Karpas-422 (cell line): ENCODE measurements at regions not wholly inside any gene's neighbourhood (a gene's known extent, or its start where the extent isn't known, plus 50 kb on each side); places are given as distances from the start of the nearest gene placed in this dataset.

Source experiments
- DNase-seq: peaks from one replicate; pipeline ENCODE4 v3.0.0-alpha.2; 2015
- H2AFZ ChIP-seq: fragments of 200-600 bp; sonication (generic); 2 replicates; pipeline ENCODE4 v1.6.1; 2014; ENCODE audit warnings: antibody characterized with exemption, low read length, mixed read lengths
- H3K27ac ChIP-seq: fragments of 200-600 bp; sonication (generic); 2 replicates; pipeline ENCODE4 v1.5.1; 2014; ENCODE audit warnings: mild to moderate bottlenecking, low read length, moderate library complexity
- H3K27me3 ChIP-seq: fragments of 200-600 bp; sonication (generic); 2 replicates; pipeline ENCODE4 v1.6.1; 2014; ENCODE audit warnings: low read length, mixed read lengths
- H3K36me3 ChIP-seq: fragments of 200-600 bp; sonication (generic); 2 replicates; pipeline ENCODE4 v1.6.1; 2014; ENCODE audit warnings: low read length, mixed read lengths; ENCODE audit not compliant: insufficient read depth
- H3K4me1 ChIP-seq: fragments of 200-600 bp; sonication (generic); 2 replicates; pipeline ENCODE4 v1.6.1; 2014; ENCODE audit warnings: mild to moderate bottlenecking, low read length, mixed read lengths
- H3K4me2 ChIP-seq: fragments of 200-600 bp; sonication (generic); 2 replicates; pipeline ENCODE4 v1.6.1; 2014; ENCODE audit warnings: low read length, low read depth, mild to moderate bottlenecking; ENCODE audit not compliant: poor library complexity, severe bottlenecking
- H3K4me3 ChIP-seq: fragments of 200-600 bp; sonication (generic); 2 replicates; pipeline ENCODE4 v1.5.1; 2014; ENCODE audit warnings: mild to moderate bottlenecking, antibody characterized with exemption, low read length, mixed read lengths
- H3K79me2 ChIP-seq: fragments of 200-600 bp; sonication (generic); 2 replicates; pipeline ENCODE4 v1.6.1; 2014; ENCODE audit warnings: mild to moderate bottlenecking, low read length, mixed read lengths
- H3K9ac ChIP-seq: fragments of 200-600 bp; sonication (generic); 2 replicates; pipeline ENCODE4 v1.6.0; 2014; ENCODE audit warnings: low read length
- H3K9me2 ChIP-seq: fragments of 200-600 bp; sonication (generic), shearing (Covaris generic); replicated peaks from 2 replicates; pipeline ENCODE4 v1.6.0; 2014; ENCODE audit warnings: mild to moderate bottlenecking, low read length, moderate library complexity; ENCODE audit not compliant: insufficient read depth
- H3K9me3 ChIP-seq: fragments of 300-700, 200-600 bp; sonication (generic); 2 replicates; pipeline ENCODE4 v1.6.1; 2014; ENCODE audit warnings: low read length, mixed read lengths
- H4K20me1 ChIP-seq: fragments of 200-600 bp; sonication (generic); 2 replicates; pipeline ENCODE4 v1.6.1; 2014; ENCODE audit warnings: mild to moderate bottlenecking, antibody characterized with exemption, low read length, low read depth; ENCODE audit not compliant: insufficient read depth

GRCh38 chr1:229756666-229757065 is 130.6 kb downstream of the URB2 start:
- Histone ChIP-seq H3K4me1 (no peaks in the 10 kb centered on the region), H3K27me3 (no peaks in the 10 kb centered on the region), H3K9me3 (no peaks in the 10 kb centered on the region), H2AFZ (no peak overlapping the region), H3K9me2 (no peaks in the 10 kb centered on the region), H4K20me1 (no peaks in the 10 kb centered on the region), H3K36me3 (no peaks in the 10 kb centered on the region), H3K79me2 (no peaks in the 10 kb centered on the region), H3K4me3 (no peak overlapping the region), H3K4me2 (no peak overlapping the region), H3K27ac (no peak overlapping the region), H3K9ac (no peak overlapping the region)
- DNase-seq, result no peak

DNA sequence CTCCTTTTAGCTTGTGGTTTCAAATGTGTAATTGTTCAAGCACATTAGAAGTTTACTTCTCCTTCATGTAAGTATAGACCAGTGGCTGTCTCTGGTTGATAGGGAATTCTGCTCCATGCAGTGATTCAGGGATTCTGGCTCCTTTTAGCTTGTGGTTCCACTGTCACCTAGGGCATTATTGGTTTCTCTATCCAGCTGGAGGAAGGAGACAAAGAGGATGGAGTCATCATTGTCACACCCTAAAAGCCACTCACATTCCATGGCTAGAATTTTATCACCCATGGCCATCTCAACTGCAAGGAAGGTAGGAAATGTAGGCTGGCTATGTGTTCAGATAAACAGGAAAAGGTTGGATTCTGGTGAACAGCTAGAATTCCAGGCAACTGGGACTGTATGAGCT is 131.2 kb downstream of the URB2 start:
- no peaks in the 10 kb centered on the region for H3K9me2 ChIP-seq

DNA sequence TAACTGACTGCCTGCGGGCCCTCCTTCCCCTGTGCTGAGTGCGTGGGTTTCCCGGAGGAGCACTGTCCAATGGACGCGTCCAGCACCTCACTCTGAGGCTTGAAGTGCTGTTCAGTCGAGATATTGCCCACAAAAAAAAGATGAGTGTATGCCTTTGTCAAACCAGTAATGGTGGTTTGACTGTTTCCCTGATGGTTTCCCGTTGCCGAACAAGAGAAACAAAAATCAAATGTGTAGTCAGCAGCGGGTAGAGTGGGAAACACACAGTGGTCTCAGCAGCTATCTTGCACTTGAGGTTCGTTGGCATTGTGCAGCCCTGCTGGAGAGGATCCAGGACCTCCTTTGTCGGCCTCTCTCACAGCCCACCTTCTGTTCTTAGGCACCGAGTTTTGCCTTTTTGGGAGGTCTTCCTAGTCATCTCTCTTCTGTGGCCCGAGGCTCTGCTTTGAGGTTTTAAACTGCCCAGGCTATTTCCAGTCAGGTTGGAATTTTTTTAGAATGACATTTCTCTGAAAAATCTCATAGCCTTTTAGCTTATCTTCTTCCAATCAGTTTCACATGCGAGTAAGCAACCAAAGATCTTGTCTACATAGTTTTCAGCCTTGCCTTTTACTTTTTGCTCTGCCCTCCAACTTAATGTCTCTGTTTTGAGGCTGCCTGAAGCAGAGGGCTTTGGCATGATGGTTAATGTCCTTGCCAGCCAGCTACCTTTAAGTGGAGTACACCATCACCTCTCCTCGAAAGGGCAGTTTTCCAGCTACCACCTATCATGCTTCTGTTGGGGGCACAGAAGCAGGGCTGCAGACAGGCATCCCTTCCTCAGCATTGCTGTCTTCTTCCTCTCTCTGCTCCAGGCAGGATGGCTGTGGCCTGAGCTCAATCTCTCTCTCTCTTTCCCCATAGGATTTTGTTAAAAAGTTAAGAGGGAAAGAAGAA is 132.3 kb downstream of the URB2 start:
- Histone ChIP-seq H3K27ac (no peak overlapping the region), H3K9ac (no peak overlapping the region), H3K9me3 (no peaks in the 10 kb centered on the region)

More for the DNA sequence above, 131.2 kb downstream of the URB2 start:
- no peak overlapping the region for H3K27ac ChIP-seq
- H3K4me2 ChIP-seq, result no peak overlapping the region
- H3K9ac ChIP-seq, result no peak overlapping the region
- H3K4me3 ChIP-seq, result no peak overlapping the region
- DNase-seq, result no peak
- no peaks in the 10 kb centered on the region for H3K9me3 ChIP-seq
- no peaks in the 10 kb centered on the region for H4K20me1 ChIP-seq
- H3K36me3 ChIP-seq, result no peaks in the 10 kb centered on the region
- no peaks in the 10 kb centered on the region for H3K79me2 ChIP-seq
- no peaks in the 10 kb centered on the region for H3K27me3 ChIP-seq
- H3K4me1 ChIP-seq, result no peaks in the 10 kb centered on the region
- H2AFZ ChIP-seq, result no peak overlapping the region

GRCh38 chr1:229759037-229759435 is 133.0 kb downstream of the URB2 start:
- H3K9me2 ChIP-seq, result no peaks in the 10 kb centered on the region
- no peaks in the 10 kb centered on the region for H3K9me3 ChIP-seq
- H3K4me2 ChIP-seq, result no peak overlapping the region
- H2AFZ ChIP-seq, result no peak overlapping the region
- H3K79me2 ChIP-seq, result no peaks in the 10 kb centered on the region
- no peaks in the 10 kb centered on the region for H3K36me3 ChIP-seq
- H3K4me3 ChIP-seq, result no peak overlapping the region
- no peak overlapping the region for H3K9ac ChIP-seq
- H3K4me1 ChIP-seq, result no peaks in the 10 kb centered on the region
- no peaks in the 10 kb centered on the region for H4K20me1 ChIP-seq
- DNase-seq, result no peak
- no peak overlapping the region for H3K27ac ChIP-seq
- H3K27me3 ChIP-seq, result no peaks in the 10 kb centered on the region

More for the DNA sequence above, 132.3 kb downstream of the URB2 start:
- Histone ChIP-seq H4K20me1 (no peaks in the 10 kb centered on the region), H3K4me1 (no peaks in the 10 kb centered on the region), H3K9me2 (no peaks in the 10 kb centered on the region), H2AFZ (no peak overlapping the region), H3K27me3 (no peaks in the 10 kb centered on the region), H3K4me2 (no peak overlapping the region), H3K4me3 (no peak overlapping the region), H3K36me3 (no peaks in the 10 kb centered on the region), H3K79me2 (no peaks in the 10 kb centered on the region)
- no peak for DNase-seq

DNA sequence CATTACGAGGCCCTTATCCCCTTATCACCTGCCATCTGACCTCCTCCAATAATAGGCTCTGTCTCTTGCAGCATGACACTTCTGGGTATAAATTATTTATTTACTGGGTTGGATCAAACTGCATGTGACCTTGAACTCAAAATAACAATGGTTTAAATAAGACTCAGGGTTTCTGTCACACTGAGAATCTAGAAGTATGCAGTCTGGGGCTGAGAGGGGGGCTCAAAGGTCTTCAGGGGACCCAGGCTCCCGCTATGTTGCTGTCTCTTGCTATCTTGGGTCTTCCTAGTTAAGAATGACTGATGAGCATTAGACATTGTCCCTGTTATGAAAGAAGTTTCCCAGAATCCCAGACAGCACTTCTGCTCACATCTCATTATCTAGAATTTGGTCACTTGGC is 133.5 kb downstream of the URB2 start:
- Histone ChIP-seq H3K36me3 (no peaks in the 10 kb centered on the region), H3K4me3 (no peak overlapping the region), H3K9ac (no peak overlapping the region), H3K27me3 (no peaks in the 10 kb centered on the region), H3K4me2 (no peak overlapping the region), H3K9me3 (no peaks in the 10 kb centered on the region), H3K4me1 (no peaks in the 10 kb centered on the region), H2AFZ (no peak overlapping the region), H3K79me2 (no peaks in the 10 kb centered on the region), H3K9me2 (no peaks in the 10 kb centered on the region), H3K27ac (no peak overlapping the region), H4K20me1 (no peaks in the 10 kb centered on the region)
- DNase-seq, result no peak

DNA sequence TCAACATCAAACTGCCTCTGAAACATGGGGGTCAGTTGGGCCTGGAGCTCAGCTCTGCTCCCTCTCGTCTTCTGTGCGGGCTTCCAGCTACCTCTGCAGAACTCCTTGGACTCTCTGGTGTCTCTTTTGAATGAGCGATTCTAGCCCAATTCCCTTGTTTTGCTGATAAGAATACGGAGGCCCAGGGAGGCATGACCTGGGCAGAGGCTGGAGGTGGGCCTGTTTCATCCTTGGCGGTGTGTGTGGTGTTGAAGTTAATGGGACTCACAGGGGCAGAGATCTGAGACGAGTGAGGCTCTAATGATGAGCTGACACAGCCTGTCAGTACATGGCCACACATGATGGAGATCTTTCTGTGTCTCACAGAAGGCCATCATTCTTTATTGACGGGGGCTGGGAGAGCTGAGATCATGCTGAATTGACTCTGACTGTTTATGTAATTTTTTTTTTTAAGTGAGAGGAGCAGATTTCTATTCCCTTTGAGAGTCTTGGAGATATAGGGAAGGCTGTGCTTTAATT is 134.5 kb downstream of the URB2 start:
- no peaks in the 10 kb centered on the region for H3K27me3 ChIP-seq
- H3K9ac ChIP-seq, result no peak overlapping the region
- no peaks in the 10 kb centered on the region for H3K4me1 ChIP-seq
- H3K4me3 ChIP-seq, result no peak overlapping the region
- no peaks in the 10 kb centered on the region for H3K79me2 ChIP-seq
- no peak for DNase-seq
- no peaks in the 10 kb centered on the region for H3K36me3 ChIP-seq
- no peak overlapping the region for H2AFZ ChIP-seq
- no peak overlapping the region for H3K27ac ChIP-seq
- no peak overlapping the region for H3K4me2 ChIP-seq
- no peaks in the 10 kb centered on the region for H4K20me1 ChIP-seq
- no peaks in the 10 kb centered on the region for H3K9me2 ChIP-seq
- no peaks in the 10 kb centered on the region for H3K9me3 ChIP-seq

- Histone ChIP-seq H3K4me1 (no peaks in the 10 kb centered on the region), H3K36me3 (no peaks in the 10 kb centered on the region), H3K27me3 (no peaks in the 10 kb centered on the region), H2AFZ (no peak overlapping the region), H3K9me2 (no peaks in the 10 kb centered on the region), H3K27ac (no peak overlapping the region), H3K4me3 (no peak overlapping the region), H3K79me2 (no peaks in the 10 kb centered on the region), H3K9me3 (no peaks in the 10 kb centered on the region), H3K4me2 (no peak overlapping the region), H4K20me1 (no peaks in the 10 kb centered on the region), H3K9ac (no peak overlapping the region)
- no peak for DNase-seq
Measured at GRCh38 chr1:229762891-229763290, 136.8 kb downstream of the URB2 start.

DNA sequence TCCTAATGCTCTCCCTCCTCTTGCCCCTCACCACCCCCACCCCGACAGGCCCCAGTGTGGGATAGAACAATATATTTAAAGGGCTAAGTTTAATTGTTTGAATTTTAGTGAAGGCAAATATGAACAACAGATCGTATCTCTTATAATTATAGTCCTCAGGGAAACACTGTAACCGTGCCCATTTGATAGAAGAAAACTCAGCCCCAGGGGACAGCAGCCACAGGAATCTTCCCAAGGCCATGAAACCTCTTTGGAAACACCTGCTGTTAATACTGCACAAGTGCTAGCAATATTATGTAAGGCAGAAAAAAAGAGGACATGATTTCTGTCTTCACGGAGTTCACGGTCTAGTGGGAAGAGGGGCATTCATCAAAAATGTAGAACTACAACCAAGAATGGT is 142.2 kb downstream of the URB2 start:
- Histone ChIP-seq H3K4me1 (peaks cover 1% of the 10 kb centered on the region), H3K27me3 (no peaks in the 10 kb centered on the region)

More for the DNA sequence above, 142.2 kb downstream of the URB2 start:
- Histone ChIP-seq H4K20me1 (no peaks in the 10 kb centered on the region), H3K9me2 (no peaks in the 10 kb centered on the region), H3K4me2 (no peak overlapping the region), H3K4me3 (no peak overlapping the region), H3K27ac (no peak overlapping the region), H3K36me3 (no peaks in the 10 kb centered on the region), H3K9ac (no peak overlapping the region), H3K9me3 (no peaks in the 10 kb centered on the region), H3K79me2 (no peaks in the 10 kb centered on the region), H2AFZ (no peak overlapping the region)
- no peak for DNase-seq
